ENCODE measurements at regions not wholly inside any gene's neighbourhood (a gene's known extent, or its start where the extent isn't known, plus 50 kb on each side); places are given as distances from the start of the nearest gene placed in this dataset.

DNA sequence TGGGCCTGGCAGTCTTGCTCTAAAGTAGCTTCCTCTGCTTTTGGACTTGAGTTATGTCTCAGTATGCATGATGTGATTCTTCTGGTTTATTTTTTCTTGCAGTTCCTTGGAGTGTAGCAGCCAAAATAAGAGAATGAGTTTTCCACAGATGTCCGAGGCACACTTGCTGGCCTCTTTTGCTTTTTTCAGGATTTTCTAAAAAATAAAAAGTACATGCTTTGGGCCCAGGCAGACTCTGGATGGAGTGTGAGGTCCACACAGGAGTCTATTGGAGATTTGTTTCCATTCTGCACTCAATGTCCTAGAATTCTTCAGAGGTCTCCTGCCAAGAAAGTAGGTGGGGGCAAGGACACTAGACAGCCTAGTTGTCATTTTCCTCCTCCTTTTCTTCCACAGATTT, 477.6 kb downstream of the EPM2A start:
- intact Hi-C loops (cut with DNase I) = no loop called here
- DNase-seq (ENCODE audit: low spot score) = no peak

DNA sequence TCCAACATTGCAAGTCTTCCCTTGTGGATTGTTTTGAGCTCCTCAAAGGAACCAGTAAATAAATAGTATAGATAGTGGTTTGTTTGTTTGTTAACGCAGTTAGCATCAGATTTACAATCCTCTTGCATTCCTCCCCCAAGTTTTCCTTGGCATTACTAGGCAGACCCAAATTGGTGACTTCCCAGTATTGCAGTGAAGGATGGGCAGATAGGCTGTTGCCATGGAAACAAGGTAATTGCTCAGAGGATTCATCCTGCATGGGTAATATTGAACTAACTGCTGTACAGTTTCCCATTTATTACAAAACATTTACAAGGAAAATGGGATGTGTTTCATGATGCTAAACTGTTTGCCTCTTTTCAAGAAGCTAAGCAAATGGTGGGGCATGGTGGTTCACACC, 477.2 kb downstream of the EPM2A start:
- intact Hi-C loops (cut with DNase I) = no loop called here
- no peak for DNase-seq (ENCODE audit: low spot score)

DNA sequence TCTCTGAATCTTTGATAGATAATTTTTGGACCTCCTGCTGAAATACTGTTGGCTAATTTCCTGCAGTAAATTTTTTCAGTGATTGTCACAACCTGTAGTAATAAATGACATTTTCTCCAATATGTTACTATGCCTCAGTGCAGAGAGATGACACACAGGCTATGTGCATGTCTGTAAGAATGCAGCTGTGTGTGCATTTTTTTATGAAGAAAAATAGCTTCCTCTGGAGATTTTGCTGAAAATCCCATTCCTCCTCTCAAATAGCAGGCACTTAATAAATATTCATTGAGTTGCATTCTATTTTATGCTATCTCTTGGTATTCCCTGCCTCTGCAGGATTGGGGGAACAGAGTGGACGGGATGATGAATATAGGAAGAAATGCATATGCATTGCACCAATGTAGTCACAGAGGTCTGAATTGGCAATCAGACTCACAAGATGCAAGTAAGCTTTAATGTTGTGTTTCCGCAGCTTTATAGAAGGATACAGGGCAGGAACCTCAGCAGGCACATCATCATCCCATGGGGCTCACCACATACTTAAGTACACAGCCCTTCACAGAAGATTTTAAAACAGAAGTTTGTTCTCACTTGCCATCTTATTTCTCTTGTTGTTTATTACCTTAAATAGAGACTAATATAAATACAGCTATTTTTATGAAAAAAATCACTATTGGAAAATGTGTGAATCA, 474.7 kb downstream of the EPM2A start:
- DNase-seq (ENCODE audit: low spot score) = no peak

DNA sequence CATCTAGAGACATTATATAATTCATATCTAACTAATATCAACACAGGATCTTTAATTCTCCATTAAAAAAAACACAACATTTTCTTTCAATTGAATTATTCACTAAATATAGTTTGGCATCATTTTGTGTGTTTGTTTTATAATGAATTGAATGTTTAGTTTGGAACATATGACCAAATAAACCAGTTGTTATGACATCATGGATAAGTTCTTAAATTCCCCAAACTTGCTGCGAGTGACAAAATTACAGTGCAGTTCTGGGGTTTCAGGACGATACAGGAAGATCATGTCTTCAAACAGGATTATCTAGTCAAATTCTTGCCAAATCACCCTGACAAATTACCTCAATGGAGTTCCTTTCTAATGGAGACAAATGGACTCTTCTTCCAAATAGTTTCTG, 473.6 kb downstream of the EPM2A start:
- intact Hi-C loops (cut with DNase I) = no loop called here
- DNase-seq (ENCODE audit: low spot score) = no peak

More for the DNA sequence above, 474.7 kb downstream of the EPM2A start:
- intact Hi-C loops (cut with DNase I) = no loop called here

GRCh38 chr6:145262771-145263170, 472.5 kb downstream of the EPM2A start:
- DNase-seq (ENCODE audit: low spot score) = no peak
- intact Hi-C loops (cut with DNase I) = no loop called here

DNA sequence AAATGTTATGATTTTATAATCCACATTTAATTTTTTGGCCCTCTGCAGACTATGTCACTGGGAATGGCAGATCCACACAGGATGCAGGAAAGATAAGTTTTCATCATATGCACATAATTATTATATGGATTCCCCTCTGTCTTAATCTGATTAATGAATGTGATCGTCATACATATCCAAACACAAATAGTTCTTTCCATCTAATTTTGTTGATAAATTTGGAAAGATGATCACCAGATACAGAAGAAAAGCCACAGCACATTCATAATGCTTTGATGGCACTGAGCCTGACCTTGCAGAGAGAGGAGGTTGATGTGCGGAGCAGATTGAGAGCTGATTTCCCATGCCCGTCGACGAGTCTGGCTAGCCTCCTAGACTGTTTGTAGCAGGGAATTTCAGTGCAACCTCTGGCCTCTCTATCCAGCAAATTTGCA, 471.5 kb downstream of the EPM2A start:
- intact Hi-C loops (cut with DNase I) = no loop called here
- no peak for DNase-seq (ENCODE audit: low spot score)

- intact Hi-C loops (cut with DNase I) = no loop called here
- no peak for DNase-seq (ENCODE audit: low spot score)
Measured at GRCh38 chr6:145266432-145267075, 468.8 kb downstream of the EPM2A start.

DNA sequence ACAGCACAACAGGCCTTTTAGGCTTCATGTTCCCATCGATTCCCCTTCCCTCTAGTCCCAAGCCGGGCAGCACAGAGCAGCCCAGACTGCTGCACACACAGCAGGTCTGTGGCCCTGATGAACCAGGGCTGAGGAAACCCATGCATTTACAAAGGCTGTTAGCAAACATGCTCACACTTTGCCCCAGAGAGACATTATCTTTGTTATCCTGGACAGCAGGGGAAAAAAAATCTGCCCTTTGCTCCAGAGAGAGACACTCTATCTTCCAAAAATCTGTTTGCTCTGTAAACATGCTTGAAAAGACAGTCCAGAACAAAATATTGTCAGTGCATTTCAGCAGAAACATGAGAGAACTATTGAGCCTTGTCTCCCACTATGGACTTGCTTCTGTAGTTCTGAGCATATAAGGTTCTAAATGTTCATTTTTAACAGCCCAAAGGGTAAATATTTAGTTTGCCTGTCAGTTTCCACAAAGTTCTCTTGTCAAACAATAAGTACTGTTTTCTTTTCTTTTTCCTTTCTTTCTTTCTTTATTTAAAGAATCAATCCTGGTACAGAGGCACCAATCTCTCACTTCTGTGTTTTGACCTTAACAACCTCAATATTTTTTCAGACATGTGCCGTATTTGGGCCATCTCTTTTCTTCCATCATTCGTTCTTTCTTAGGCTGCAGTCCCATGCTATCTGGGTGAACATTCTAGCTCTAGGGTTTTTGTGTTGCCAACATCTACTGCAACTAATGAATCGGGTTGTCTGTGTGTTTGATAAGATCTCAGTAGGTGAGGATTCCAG, 468.0 kb downstream of the EPM2A start:
- intact Hi-C loops (cut with DNase I) = no loop called here
- DNase-seq (ENCODE audit: low spot score) = no peak

- intact Hi-C loops (cut with DNase I) = no loop called here
- DNase-seq (ENCODE audit: low spot score) = no peak
Measured at GRCh38 chr6:145270464-145270863, 464.9 kb downstream of the EPM2A start.

- intact Hi-C loops (cut with DNase I) = no loop called here
- DNase-seq (ENCODE audit: low spot score) = no peak
Measured at GRCh38 chr6:145271040-145271439, 464.3 kb downstream of the EPM2A start.

- no peak for DNase-seq (ENCODE audit: low spot score)
- intact Hi-C loops (cut with DNase I) = no loop called here
Measured at GRCh38 chr6:145271577-145271976, 463.7 kb downstream of the EPM2A start.

DNA sequence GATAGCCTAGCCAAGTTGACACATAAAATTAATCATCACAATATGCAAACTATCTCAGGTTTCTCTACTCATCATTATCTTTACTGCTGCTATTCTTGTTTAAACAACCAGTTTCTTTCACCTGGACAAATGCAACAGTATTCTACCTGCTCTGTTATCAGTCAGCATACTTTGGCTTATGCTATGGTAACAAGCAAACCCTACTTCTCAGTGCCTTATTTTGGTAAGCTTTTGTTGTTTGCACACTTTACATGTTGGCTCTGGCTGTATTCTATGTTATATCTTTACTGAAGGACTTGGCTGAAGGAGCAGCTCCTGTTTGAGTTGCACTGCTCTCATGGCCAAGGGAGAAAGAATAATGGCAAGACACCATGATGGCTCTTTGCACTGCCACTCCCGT, 463.1 kb downstream of the EPM2A start:
- intact Hi-C loops (cut with DNase I) = no loop called here
- DNase-seq (ENCODE audit: low spot score) = no peak

GRCh38 chr6:145273136-145273535, 462.2 kb downstream of the EPM2A start:
- DNase-seq (ENCODE audit: low spot score) = no peak
- intact Hi-C loops (cut with DNase I) = no loop called here

DNA sequence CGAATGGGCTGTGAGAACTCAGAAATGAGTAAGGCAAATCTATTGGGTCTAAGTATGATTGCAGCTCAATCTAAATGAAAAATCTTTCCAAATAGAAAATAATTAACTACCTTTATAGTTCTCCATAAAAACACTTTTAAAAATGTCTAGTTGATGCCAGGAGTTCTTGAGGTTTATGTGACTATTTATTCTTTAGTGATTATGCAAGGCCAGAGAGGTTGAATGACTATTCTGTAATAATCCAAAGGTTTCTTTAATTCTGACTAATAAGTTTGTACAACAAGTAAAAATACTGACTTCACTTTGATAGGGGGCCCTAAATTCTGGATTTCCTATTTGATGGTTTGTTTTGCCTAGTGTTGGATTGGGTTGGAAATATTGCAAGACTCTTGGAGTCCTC, 461.2 kb downstream of the EPM2A start:
- intact Hi-C loops (cut with DNase I) = no loop called here
- DNase-seq (ENCODE audit: low spot score) = no peak

GRCh38 chr6:145275019-145275418, 460.3 kb downstream of the EPM2A start:
- intact Hi-C loops (cut with DNase I) = no loop called here
- no peak for DNase-seq (ENCODE audit: low spot score)

- DNase-seq (ENCODE audit: low spot score) = no peak
- intact Hi-C loops (cut with DNase I) = no loop called here
Measured at GRCh38 chr6:145275787-145276186, 459.5 kb downstream of the EPM2A start.

- intact Hi-C loops (cut with DNase I) = no loop called here
- no peak for DNase-seq (ENCODE audit: low spot score)
Measured at GRCh38 chr6:145276756-145277155, 458.6 kb downstream of the EPM2A start.

DNA sequence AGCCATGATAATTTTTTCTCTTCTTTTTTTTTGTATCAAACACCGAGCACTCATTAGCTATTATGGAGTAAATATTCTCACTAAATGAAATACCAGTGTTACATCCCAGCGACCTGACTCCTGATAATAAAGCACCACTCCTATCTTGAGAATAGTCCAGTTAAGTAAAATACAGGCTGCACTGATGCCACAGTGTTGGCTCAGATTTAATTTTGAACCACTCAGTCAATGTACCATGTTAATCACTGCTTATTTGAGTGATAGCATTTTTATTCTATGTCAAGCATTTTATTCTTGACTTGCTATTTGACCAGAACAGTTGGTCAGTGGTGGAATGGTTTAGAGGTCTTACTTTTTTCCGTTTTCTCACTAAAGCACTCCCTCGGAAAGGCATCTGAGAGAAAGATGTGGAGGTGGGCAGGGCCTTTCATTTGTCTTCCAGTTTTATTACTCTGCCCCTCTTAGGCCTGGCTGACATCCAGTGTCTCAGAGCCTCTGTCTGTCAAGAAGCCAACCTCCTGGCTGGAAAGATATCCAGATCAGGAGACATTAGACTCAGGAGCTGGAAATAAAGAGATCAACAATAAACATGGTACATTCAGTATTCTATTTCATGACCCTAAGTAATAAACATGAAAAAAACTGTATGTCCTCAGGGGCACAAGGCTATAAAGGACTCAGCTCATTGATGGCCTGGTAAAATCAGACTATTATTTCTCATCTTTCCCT, 457.8 kb downstream of the EPM2A start:
- no peak for DNase-seq (ENCODE audit: low spot score)
- intact Hi-C loops (cut with DNase I) = no loop called here

DNA sequence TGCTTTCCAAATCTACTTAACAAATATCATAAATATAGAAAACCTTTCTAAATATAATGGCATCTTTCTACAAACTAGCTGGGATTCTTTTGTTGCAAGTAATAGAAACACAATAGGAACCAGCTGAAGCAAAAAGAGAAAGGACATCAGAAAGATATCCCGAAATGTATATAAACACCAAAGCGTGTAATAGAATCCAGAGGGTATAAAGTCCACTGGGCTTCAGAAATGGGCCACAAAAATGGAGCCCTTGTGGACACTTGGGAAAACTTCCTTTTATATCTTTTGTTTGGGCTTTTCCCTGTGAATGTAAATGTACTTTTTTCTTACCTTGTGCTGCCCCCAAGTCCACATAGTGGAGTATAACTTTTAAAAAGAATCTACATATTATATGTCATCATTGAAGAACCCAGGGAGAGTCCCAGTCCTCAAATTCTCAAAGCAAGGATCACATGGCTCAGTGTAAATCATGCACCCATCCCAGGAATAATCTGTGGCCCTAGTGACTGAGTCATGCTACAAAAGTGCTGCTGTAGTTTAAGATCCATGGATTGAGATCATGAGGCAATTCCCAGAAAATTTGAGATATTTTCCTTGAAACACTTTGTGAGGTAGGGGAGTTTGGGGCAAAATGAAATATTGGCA, 457.0 kb downstream of the EPM2A start:
- intact Hi-C loops (cut with DNase I) = no loop called here

More for the DNA sequence above, 457.0 kb downstream of the EPM2A start:
- DNase-seq (ENCODE audit: low spot score) = no peak
